Prostate gland (tissue), 2 donors: ENCODE measurements at regions not wholly inside any gene's neighbourhood (a gene's known extent, or its start where the extent isn't known, plus 50 kb on each side); places are given as distances from the start of the nearest gene placed in this dataset.

Experiments used
- CTCF ChIP-seq, 4 experiments: fragments of 200-600 bp in 2 of 4; fragments of 450-650 bp in 2 of 4; sonication (generic) in 2 of 4; IDR thresholded peaks; 1 replicate in 3 of 4; 2 replicates in 1 of 4; pipeline ENCODE4 v1.5.1; 2016 to 2019; ENCODE audit warnings: antibody characterized with exemption in 4 of 4, mild to moderate bottlenecking in 2 of 4, moderate library complexity in 2 of 4
- POLR2A ChIP-seq: fragments of 450-650 bp; IDR thresholded peaks from one replicate; pipeline ENCODE4 v1.6.1; 2016; ENCODE audit warnings: antibody characterized with exemption, mild to moderate bottlenecking

- TF ChIP-seq CTCF (IDR thresholded peaks at IDR 0.05) (no peak), POLR2A (no peak)
These were observed 548.7 kb downstream of the SPRY1 start for GRCh38 chr4:123945301-123945700.
